HG03575 (cell line): ENCODE measurements at regions not wholly inside any gene's neighbourhood (a gene's known extent, or its start where the extent isn't known, plus 50 kb on each side); places are given as distances from the start of the nearest gene placed in this dataset.

Experiments
- ATAC-seq: cut with Tn5 transposase; IDR thresholded peaks from one replicate; pipeline ENCODE4 v1.9.1; 2021; ENCODE audit not compliant: unreplicated experiment, insufficient number of reproducible peaks, low FRiP score; ENCODE audit errors: extremely low read depth

- ATAC-seq: no peak
These were observed 454.6 kb downstream of the LMO4 start for GRCh38 chr1:87783315-87783714.

DNA sequence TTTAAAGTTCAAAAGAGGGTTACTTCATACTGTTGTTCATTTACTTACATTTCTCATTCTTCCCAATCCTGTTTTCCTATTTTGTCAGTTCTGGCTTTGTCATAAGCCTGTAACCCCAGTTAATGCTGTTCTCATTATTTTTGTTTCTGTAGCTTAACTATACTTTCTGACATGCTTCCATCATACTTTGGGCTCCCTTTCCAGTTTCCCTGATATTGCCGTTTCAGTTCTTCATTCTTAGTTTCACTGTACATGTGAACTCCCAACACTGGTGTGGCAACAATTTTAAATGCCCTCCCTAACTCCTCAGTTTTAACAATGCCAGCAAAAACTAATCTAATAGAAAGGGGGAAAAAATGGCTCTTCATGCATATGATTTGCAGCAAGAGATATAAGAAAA, 456.7 kb downstream of the LMO4 start:
- ATAC-seq: no peak

- ATAC-seq: no peak
These were observed 457.5 kb downstream of the LMO4 start for GRCh38 chr1:87786229-87786628.

GRCh38 chr1:87786861-87787545, 458.3 kb downstream of the LMO4 start:
- ATAC-seq: no peak

- ATAC-seq: no peak
These were observed 458.9 kb downstream of the LMO4 start for GRCh38 chr1:87787551-87787950.

DNA sequence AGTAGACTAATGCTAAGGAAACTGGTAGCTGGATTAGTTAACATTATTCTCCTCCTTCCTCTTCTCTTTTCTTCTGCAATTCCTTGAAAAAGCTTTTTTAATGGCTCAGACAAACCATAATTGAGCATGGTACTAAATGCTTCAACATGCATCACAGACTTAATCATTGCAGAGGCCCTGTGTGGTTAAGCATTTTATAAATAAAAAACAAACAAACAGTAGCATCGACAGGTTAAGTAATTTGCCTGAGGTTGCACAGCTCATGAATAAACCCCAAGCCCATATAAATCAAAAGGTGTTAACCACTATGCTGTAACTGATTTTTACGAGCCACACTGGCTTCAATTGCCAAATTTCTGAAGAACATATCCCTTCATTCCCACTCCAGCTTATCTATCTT, 462.1 kb downstream of the LMO4 start:
- no peak for ATAC-seq

DNA sequence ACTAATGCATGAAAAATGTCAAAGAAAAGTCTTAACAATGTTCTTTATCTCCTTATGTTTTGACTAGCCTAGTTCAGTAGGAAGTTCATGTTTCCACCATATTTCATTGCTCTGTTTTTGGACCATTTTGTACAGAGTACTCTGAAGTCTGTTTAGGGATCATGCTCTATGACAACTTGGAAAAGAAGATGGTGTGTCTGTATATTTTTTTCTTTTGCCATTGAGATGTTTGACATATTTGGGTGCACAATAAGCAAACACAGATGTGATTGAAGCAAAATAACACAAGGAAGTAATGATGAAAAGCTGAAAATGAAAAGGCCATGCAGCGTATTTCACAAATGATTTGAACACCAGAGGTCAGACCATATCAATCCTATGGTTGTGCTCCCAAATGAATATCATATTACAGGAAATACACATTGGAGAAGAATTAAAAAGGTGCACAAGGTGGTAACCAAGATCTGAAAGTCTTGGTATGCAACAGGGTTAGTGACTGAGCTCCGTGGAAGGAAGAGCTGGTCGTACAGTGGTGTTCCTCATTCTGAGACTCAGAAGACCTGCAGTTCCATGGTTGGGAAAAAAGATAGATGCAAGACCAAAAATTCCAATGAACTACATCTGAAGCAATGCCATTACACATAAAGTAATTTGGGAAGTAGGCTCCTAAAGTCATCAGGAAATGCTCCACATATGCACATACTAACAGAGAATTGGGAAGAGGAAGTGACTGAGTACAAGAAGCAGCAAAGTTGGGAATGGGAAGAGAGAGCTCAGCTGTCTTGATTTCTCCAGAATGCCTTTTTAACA, 463.5 kb downstream of the LMO4 start:
- ATAC-seq: no peak

DNA sequence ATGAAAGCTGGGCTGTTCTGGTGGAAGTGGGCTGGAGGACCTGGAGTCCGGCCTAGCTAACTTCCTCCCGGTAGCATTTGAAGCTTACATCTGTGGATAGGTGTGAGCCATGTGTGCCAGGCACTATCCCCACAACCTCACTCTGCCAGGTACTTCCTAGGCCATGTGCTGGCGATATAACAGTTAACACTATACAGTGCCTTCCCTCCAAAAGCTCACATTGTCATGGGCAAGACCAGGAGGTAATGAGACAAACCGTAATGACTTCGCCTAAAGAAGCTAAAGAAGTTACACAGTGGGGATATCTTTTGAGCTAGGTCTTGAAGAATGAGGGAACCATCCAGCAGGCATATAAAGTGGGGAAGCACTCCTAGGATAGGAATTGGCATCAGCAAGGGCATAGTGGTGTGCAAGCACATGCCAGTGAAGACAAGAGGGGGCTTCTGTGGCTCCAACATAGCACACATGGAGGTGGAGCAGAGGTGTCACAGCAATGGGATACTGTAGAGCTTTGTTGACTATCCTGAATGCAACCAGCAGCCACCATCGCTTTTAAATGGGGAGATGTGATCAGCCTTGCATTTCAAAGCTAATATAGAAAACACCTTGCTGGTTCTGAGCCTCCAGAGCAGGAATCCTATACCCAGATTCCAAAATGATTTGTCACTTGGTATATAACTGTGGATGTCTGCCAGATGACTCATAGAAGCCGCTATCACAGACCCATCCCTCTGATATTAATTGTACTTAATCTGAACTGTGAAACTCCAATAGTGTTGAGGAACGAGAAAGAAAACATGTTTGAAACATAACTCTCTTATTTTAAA, 466.3 kb downstream of the LMO4 start:
- ATAC-seq: no peak

GRCh38 chr1:87795615-87796337, 467.1 kb downstream of the LMO4 start:
- ATAC-seq: no peak

GRCh38 chr1:87796471-87796901, 467.8 kb downstream of the LMO4 start:
- ATAC-seq: no peak

- ATAC-seq: no peak
These were observed 470.8 kb downstream of the LMO4 start for GRCh38 chr1:87799451-87799850.

DNA sequence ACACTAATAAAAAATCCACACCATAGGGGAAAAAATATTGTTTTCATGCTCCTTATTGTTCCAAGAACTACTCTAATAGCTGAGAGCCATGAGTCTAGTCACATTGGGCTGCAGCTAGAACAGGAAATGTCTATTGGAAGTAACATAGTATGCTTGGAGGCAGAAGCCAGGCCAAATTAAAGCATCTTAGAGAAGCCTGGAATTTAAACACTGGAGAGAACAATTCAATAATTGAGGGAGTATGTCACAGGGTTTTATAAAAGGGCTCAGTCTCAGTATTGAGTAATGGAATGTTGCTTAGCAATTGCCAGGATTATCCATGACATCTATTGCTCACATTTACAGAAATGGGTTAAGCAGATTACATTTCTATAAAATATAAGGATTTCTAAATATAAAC, 471.3 kb downstream of the LMO4 start:
- ATAC-seq: no peak

- no peak for ATAC-seq
These were observed 474.7 kb downstream of the LMO4 start for GRCh38 chr1:87803375-87803774.

GRCh38 chr1:87804128-87804527, 475.4 kb downstream of the LMO4 start:
- ATAC-seq: no peak

DNA sequence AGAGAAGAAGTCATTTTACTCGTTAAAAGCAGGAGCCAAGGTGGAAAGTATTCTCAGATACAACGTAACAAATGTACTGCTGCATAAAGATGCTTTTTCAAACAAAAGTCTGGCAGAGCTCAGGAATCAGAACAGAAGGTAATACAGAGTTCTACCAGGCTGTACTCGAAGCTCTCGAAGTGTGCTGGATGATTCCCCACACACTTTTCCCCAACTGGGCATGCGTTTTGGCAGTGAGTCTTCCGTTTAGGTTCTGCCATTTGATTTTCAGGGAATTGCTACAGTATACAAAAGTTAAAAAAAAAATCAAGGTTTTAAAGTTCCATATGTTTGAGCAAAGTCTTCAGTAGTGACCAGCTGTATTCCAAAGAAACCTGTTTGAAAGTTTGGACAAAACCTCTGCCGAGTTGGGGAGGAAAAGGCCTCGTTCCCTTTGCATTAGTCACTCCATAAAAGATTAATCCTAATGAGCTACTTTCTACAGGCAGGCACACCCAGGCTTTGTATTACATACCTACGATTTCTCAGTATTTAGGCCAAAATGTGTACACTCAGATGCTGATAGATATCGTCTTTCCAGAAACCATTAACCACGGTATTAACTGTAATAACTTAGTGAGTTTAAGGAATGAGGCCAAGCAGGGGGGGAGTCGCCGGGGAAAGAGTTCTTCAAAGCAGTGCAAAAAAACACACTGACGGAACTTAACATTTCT, 477.1 kb downstream of the LMO4 start:
- no peak for ATAC-seq

- ATAC-seq: no peak
These were observed 477.9 kb downstream of the LMO4 start for GRCh38 chr1:87806379-87807094.

DNA sequence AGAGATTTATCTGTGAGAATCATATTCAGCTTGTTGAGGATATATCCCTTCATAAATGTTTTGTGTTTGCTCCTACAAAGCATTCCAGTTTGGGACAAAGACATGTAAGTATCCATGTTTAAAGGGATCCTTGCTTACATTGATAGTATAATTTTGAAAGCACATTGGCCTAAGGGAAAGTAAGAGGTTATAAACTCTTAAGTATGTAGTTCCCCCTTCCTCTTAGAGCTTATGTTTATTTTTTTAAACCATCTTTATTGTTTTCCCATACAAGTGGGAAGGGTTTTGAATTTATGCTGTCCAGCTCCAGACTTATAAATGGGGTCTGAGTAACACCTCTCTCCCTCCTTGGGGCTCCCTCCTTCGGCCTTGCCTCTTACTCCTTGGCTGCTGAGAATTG, 481.5 kb downstream of the LMO4 start:
- ATAC-seq: no peak
